Dermis microvascular lymphatic vessel endothelial cell (primary cell): ENCODE measurements at regions not wholly inside any gene's neighbourhood (a gene's known extent, or its start where the extent isn't known, plus 50 kb on each side); places are given as distances from the start of the nearest gene placed in this dataset.

Source experiments
- DNase-seq, 2 donors: peaks; one replicate each; pipeline versions ENCODE4 v3.0.0 to v3.0.0-alpha.2; 2010; ENCODE audit warnings: low read depth in 2 of 2

DNA sequence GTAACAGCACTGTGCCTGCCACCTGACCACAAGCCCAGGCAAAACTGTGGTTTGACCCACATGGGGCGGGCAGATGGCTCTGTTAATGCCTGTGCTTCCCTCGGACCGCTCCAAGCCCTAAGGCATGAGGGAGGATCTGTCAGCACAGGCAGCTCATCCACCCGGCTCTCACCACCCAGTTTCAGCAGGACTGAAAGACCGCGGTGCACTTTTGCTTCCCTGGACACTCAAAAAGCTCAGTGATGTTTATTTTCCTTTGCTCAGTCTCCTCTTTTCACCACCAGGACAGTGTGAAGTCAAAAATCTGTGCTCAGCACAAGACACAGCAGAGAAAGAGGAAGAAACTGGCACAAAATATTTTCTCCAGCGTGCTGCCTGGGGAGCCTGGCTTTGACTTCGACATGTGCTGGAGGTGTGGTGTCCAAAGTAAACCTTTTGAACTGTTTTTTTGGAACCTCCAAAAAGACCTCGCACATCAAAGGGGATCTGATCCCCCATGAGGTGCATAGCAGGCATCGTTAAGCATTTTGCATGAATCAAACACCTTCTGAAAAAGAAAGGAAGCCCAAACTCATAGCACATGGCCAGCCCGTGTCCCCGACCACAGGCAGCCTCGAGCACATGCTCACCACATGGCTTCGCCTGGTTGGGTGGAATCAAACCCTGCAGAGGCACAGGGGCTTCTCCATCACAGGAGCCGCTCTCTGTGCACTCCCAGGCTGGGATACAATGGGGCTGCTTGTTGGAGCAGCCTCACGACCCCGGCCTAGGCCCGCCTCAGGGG, 441.7 kb upstream of the JARID2 start:
- DNase-seq = no peak

GRCh38 chr6:14804785-14805210, 441.1 kb upstream of the JARID2 start:
- peak; percentile 12 to 58 for DNase-seq

DNA sequence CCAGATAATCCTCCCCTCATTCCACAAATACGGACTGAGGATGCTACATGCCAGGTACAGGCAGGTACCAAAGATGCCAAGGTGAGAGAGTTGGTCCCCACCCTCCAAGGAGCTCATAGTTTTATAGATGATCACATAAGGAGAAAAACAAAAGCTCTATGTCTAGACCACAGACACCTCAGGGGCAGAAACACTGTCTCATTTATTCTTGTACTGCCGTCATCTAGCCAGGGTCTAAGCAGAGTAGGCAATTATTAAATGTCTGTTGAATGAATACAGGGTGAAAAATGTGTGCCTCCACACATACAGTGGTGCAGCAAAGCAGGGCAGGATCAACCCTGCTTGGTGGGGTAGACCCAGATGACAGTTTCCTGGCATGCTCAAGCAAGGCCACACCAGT, 439.8 kb upstream of the JARID2 start:
- DNase-seq = no peak

GRCh38 chr6:14807130-14807529, 438.7 kb upstream of the JARID2 start:
- DNase-seq = no peak

GRCh38 chr6:14807971-14808370, 437.9 kb upstream of the JARID2 start:
- no peak for DNase-seq

DNA sequence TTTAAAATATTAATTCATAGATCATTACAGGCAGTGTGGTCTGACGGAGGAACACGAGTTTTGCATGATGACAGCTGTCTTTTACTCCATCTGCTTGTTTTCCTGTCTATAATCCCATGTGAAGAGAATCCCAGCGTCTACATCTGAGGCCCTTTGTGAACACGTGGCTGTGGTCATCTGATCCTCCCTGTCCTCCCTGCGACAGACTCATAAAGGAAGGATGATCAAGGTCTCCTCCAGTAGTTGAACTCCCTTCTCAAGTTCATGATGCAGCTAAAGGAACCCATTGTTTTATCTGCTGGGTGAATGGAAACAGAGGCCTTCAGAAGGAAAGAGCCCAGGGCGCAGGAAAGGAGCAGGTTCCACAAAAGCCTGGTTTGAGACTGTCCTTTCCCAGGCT, 435.8 kb upstream of the JARID2 start:
- DNase-seq = no peak

DNA sequence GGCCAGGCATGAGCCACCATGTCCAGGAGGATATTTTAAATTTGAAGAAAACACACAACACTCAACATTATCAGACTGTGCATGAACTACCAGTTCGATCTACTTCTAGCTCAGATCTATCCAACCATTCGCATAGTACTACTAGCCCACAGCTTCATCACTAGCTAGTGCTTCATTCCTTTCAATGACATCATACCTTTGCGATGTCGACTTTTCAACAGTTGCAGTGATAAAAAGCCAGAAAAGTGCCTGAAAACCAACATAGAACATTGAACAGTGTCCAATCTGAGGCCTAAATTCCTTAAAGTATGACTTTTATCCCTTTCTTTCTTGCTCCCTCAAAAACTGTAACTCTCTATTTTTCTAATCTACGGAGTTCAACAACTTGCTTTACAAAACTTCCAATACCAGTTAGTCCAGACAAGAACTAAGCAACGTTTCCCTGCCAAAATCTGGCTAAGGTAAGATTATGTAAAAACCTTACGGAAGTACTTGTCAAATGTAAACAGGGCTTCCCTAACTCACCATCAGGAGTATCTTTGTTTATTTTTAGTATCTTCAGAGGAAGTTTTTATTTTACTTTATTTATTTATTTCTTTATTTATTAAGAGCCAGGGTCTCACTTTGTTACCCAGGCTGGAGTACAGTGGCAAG, 434.0 kb upstream of the JARID2 start:
- DNase-seq = no peak

GRCh38 chr6:14814016-14814415, 431.9 kb upstream of the JARID2 start:
- no peak for DNase-seq

DNA sequence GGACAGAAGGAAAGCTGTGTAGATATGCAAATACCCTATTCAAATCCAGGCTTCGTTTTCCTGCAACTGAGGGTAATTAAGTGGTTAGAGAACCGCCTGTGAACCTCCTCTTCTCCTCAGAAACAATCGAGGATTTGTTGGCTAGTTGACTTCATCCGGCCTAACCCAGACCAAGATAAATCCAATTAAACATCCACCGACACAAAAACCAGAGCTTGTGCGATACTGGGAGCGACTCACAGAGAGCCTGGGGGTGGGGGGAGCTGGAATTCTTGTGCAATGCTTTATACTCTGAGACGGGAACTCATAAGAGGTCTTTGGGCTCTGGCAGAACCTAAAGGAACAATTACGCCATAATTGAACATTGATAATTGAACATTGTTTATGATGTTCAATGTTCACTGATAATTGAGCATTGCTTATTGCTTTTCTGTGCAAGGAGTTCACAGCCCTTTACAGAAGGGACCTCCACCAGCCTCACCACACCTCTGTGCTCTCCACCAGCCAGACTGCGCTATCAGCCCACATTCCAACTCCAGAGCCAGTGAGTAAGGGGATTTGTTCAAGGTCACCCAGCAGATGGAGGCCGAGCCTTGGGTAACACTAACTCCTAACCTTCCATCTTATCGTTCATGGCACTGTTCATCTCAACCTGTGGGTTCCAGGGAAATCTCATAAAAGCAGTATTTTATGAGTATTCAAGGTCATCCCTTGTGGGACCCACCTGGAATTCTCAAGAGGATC, 429.6 kb upstream of the JARID2 start:
- no peak for DNase-seq

DNA sequence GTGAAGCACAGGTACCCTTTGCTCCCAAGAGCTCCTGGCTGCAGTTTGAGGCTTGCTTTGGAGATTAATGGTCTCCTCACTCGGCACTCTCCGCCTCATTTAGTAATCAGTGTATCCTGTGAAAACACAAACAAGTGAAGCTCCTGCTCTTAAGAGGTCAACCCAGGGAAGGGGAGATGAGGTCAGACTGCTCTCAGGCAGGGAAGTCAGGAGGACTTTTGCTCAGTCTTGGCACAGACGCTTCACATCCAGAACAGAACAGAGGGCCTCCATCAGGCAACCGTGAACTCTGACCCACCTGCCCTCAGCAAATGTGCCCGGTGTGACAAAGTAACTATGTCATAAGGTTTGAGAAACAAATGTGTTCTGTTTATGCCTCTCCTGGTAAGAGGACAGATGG, 428.8 kb upstream of the JARID2 start:
- no peak for DNase-seq

DNA sequence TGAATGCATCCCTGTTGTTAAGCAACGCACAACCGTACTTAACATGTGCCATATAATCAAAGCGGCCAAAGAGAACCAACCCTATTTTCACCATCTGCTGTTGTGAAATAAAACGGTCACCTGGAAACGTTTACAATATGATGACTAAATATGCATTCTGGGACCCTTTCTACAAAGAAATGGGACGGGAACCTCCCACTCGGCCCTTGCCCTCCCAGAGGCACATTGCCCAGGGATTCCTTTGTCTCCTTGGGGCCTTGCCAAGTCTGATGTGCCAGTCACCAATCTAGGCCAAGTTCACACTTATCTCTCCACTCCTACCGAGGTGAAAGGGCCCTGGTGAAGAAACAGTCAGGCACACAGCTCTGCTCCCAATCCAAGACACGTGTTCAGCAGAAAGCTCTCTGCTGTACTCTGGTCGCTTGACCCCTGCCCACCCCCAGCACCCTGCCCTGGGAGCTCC, 427.4 kb upstream of the JARID2 start:
- no peak for DNase-seq

- no peak for DNase-seq
These were observed 426.9 kb upstream of the JARID2 start for GRCh38 chr6:14819001-14819400.

- no peak for DNase-seq
These were observed 425.9 kb upstream of the JARID2 start for GRCh38 chr6:14819840-14820420.

DNA sequence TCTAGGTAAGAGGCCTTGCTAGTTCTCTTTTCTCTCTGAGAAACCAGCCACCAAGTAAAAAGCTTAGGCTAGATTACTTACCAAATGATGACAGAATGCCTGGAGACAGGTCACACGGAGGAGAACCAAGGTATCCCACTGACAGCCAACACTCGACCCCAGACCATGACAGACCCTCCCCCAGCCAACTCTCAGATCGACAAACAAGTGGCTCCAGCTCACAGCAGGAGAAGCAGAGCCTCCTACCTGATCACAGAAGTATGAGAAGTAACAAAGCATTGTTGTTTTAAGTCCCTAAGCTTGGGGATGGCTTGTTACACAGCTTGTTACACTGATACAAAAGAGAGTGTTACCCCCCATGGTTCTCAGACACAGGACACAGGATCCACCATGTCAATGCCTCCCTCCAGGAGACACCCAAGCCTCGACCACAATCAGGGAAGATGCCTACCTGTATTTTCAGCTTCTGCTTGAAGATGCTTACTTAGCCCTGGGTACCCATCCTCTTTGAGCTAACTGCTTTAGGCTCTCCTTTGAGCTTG, 423.8 kb upstream of the JARID2 start:
- DNase-seq = no peak

DNA sequence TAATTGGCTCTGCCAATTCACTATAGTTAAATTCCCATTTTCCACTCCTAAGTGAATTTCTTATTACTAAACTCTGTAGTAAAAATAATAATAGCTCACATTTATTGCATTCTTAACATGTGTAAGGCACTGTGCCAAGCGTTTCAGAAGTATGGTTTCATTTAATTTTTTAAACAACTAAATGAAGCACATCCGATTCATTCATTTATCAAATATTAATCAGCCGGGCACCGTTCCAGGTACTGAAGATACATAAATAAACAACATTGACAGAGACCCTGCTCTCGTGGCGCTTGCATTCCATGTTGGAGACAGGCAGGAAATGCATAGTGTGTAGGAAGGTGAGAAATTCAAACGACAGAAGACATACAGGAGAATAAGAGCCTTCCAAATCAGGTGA, 423.2 kb upstream of the JARID2 start:
- DNase-seq = no peak

DNA sequence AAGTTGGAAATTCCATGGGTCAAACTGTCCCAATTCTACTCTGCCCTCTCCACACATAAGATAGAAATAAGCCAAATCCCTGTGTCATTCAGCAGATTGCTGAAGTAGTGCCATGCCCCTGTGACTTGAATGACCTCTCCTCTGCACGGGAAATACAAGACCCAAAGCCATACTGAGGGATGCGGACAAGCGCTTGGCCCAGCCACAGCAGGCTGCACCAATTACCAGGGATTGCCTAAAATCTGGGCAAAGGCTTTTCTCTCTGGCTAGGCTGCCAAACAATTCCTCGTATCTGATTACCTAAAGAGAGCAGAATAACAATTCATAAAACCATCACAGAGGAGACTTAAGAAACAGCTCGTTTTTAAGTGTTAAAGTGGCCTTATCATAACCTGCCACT, 421.8 kb upstream of the JARID2 start:
- no peak for DNase-seq

- peak in 1 of 2 donors; percentile 9 for DNase-seq
These were observed 421.2 kb upstream of the JARID2 start for GRCh38 chr6:14824484-14825275.

DNA sequence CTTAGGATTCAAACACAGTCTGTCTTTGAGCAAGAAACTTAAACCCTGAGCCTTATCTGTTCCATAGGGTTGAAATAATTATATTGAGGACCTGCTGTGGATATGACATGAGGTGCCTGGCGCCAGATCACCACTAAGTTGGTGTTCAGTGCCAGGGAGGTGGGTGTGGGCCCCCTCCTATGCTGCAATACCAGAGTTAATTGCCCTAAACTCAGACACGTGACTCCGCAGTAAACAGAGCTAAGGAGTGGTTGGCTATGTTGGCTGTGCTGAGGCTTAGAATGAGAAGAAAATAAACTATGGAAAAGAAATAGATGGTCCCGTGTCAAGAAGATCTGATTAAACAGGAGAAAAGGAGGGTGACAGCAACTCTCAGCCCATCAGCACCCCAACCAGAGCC, 419.4 kb upstream of the JARID2 start:
- DNase-seq = no peak

DNA sequence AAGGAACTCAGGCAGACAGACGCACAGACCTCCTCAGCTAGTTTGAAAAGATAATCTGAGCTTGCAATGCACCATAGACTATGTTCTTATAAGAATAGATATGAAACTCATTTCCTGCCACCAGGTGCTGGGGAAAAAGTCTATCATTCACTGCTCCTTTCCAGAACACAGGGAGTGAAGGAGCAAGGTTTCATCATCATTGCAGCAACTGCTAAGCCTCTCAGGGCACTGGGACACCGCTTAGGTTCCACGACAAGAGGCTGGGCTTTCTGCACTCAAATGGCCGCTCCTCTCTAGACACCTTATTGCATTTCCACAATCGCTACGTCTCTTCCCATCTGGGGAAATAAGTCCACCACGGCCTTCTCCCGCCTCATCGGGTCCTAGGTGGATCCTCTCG, 418.5 kb upstream of the JARID2 start:
- no peak for DNase-seq

GRCh38 chr6:14828201-14828611, 417.7 kb upstream of the JARID2 start:
- no peak for DNase-seq

DNA sequence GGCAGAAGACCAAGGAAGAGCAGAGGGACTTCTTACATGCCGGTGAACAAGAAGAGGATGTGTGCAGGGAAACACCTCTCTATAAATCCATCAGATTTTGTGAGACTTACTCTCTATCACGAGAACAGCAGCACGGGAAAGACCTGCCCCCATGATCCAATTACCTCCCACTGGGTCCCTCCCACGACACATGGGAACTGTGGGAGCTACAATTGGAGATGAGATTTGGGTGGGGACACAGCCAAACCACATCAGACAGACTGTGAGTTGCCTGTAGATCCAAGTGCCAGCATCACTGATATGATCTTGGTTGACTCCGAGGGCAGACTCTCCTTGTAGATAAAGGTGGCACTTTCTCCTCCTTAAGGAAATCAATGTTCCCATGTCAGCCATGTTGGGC, 414.8 kb upstream of the JARID2 start:
- no peak for DNase-seq
